ENCODE measurements at regions not wholly inside any gene's neighbourhood (a gene's known extent, or its start where the extent isn't known, plus 50 kb on each side); places are given as distances from the start of the nearest gene placed in this dataset.
"Not testable (repeated sequence)": the region's sequence is repeated elsewhere in the genome, so short reads cannot be mapped to it uniquely, and the experiment has no call there.

- no peaks in the 10 kb centered on the region for H3K79me2 ChIP-seq (ENCODE audit: low read depth)
- no peaks in the 10 kb centered on the region for H3K9me2 ChIP-seq (ENCODE audit: insufficient read depth)
- TF ChIP-seq CTCF (conservative IDR thresholded peaks at IDR 0.05) = no peak
- no peak for TF ChIP-seq EZH2 (IDR thresholded peaks at IDR 0.05; ENCODE audit: low read depth)
- H3K36me3 ChIP-seq (ENCODE audit: low read depth) = no peaks in the 10 kb centered on the region
- no peaks in the 10 kb centered on the region for H3F3A ChIP-seq (ENCODE audit: insufficient read depth, low read depth)
- H3K4me2 ChIP-seq = no peak overlapping the region
- no TSS peak for BruUV-seq (replicated peaks)
- intact Hi-C loops (cut with micrococcal nuclease; ENCODE audit: unreplicated experiment) = no loop called here
- H3K27me3 ChIP-seq (ENCODE audit: insufficient read depth, low read depth) = no peaks in the 10 kb centered on the region
- 0 out of 2 replicates have a peak, but pooled peaks cover 3% of the 10 kb centered on the region for H3K9me3 ChIP-seq (ENCODE audit: insufficient read depth, low read depth)
- no peaks in the 10 kb centered on the region for H3K4me1 ChIP-seq (replicated peaks; ENCODE audit: insufficient read depth)
- ChIA-PET POLR2A (ENCODE audit: unreplicated experiment) (no interaction called here), CTCF (no interaction called here)
- no peaks in the 10 kb centered on the region for H4K20me1 ChIP-seq (ENCODE audit: insufficient read depth)
- no peak overlapping the region for H3K4me3 ChIP-seq
- DNase-seq = no peak
- no peak overlapping the region for H3K27ac ChIP-seq
- no peak overlapping the region for H2AFZ ChIP-seq
These were observed 143.2 kb downstream of the NPIPB5 start for GRCh38 chr16:22653876-22654275.

- CTCF ChIA-PET; POLR2A ChIA-PET (ENCODE audit: unreplicated experiment); H3K4me2 ChIP-seq; H4K20me1 ChIP-seq (ENCODE audit: insufficient read depth); H3K27ac ChIP-seq; H3F3A ChIP-seq (ENCODE audit: insufficient read depth, low read depth); H3K36me3 ChIP-seq (ENCODE audit: low read depth); H3K79me2 ChIP-seq (ENCODE audit: low read depth); H2AFZ ChIP-seq; H3K27me3 ChIP-seq (ENCODE audit: insufficient read depth, low read depth); BruUV-seq (replicated peaks); DNase-seq; H3K4me3 ChIP-seq; H3K4me1 ChIP-seq (replicated peaks; ENCODE audit: insufficient read depth); H3K9me3 ChIP-seq (ENCODE audit: insufficient read depth, low read depth); H3K9me2 ChIP-seq (ENCODE audit: insufficient read depth); intact Hi-C loops (cut with micrococcal nuclease; ENCODE audit: unreplicated experiment): not testable (repeated sequence)
These were observed 145.9 kb downstream of the NPIPB5 start for GRCh38 chr16:22656573-22656972.

GRCh38 chr16:22659933-22660332 is 149.2 kb downstream of the NPIPB5 start:
- H3K4me2 ChIP-seq = no peak overlapping the region
- no peak overlapping the region for H2AFZ ChIP-seq
- TF ChIP-seq CTCF (conservative IDR thresholded peaks at IDR 0.05) (no peak), EZH2 (IDR thresholded peaks at IDR 0.05; ENCODE audit: low read depth) (no peak)
- no peaks in the 10 kb centered on the region for H3K27me3 ChIP-seq (ENCODE audit: insufficient read depth, low read depth)
- ChIA-PET CTCF (no interaction called here), POLR2A (ENCODE audit: unreplicated experiment) (no interaction called here)
- H3K9me3 ChIP-seq (ENCODE audit: insufficient read depth, low read depth) = no peaks in the 10 kb centered on the region
- no peaks in the 10 kb centered on the region for H4K20me1 ChIP-seq (ENCODE audit: insufficient read depth)
- no peaks in the 10 kb centered on the region for H3F3A ChIP-seq (ENCODE audit: insufficient read depth, low read depth)
- H3K79me2 ChIP-seq (ENCODE audit: low read depth) = no peaks in the 10 kb centered on the region
- H3K4me1 ChIP-seq (replicated peaks; ENCODE audit: insufficient read depth) = no peaks in the 10 kb centered on the region
- H3K9me2 ChIP-seq (ENCODE audit: insufficient read depth) = no peaks in the 10 kb centered on the region
- no peak for DNase-seq
- H3K36me3 ChIP-seq (ENCODE audit: low read depth) = no peaks in the 10 kb centered on the region
- BruUV-seq (replicated peaks) = no TSS peak
- intact Hi-C loops (cut with micrococcal nuclease; ENCODE audit: unreplicated experiment) = no loop called here
- H3K4me3 ChIP-seq = no peak overlapping the region
- no peak overlapping the region for H3K27ac ChIP-seq

- BruUV-seq (replicated peaks) = no TSS peak
- DNase-seq = no peak
- no peaks in the 10 kb centered on the region for H3F3A ChIP-seq (ENCODE audit: insufficient read depth, low read depth)
- H3K4me1 ChIP-seq (replicated peaks; ENCODE audit: insufficient read depth) = no peaks in the 10 kb centered on the region
- H3K27me3 ChIP-seq (ENCODE audit: insufficient read depth, low read depth) = no peaks in the 10 kb centered on the region
- intact Hi-C loops (cut with micrococcal nuclease; ENCODE audit: unreplicated experiment) = no loop called here
- CTCF ChIA-PET = no interaction called here
- H3K4me3 ChIP-seq = no peak overlapping the region
- no peaks in the 10 kb centered on the region for H3K36me3 ChIP-seq (ENCODE audit: low read depth)
- no peaks in the 10 kb centered on the region for H3K9me3 ChIP-seq (ENCODE audit: insufficient read depth, low read depth)
- no peaks in the 10 kb centered on the region for H4K20me1 ChIP-seq (ENCODE audit: insufficient read depth)
- POLR2A ChIA-PET (ENCODE audit: unreplicated experiment) = no interaction called here
- no peaks in the 10 kb centered on the region for H3K9me2 ChIP-seq (ENCODE audit: insufficient read depth)
- H3K27ac ChIP-seq = no peak overlapping the region
- no peak for TF ChIP-seq CTCF (conservative IDR thresholded peaks at IDR 0.05)
- no peak for TF ChIP-seq EZH2 (IDR thresholded peaks at IDR 0.05; ENCODE audit: low read depth)
- H3K79me2 ChIP-seq (ENCODE audit: low read depth) = no peaks in the 10 kb centered on the region
- H2AFZ ChIP-seq = no peak overlapping the region
- H3K4me2 ChIP-seq = no peak overlapping the region
These were observed 149.9 kb downstream of the NPIPB5 start for GRCh38 chr16:22660441-22661160.
